ENCODE measurements at regions not wholly inside any gene's neighbourhood (a gene's known extent, or its start where the extent isn't known, plus 50 kb on each side); places are given as distances from the start of the nearest gene placed in this dataset.
"Not testable (repeated sequence)": the region's sequence is repeated elsewhere in the genome, so short reads cannot be mapped to it uniquely, and the experiment has no call there.

DNA sequence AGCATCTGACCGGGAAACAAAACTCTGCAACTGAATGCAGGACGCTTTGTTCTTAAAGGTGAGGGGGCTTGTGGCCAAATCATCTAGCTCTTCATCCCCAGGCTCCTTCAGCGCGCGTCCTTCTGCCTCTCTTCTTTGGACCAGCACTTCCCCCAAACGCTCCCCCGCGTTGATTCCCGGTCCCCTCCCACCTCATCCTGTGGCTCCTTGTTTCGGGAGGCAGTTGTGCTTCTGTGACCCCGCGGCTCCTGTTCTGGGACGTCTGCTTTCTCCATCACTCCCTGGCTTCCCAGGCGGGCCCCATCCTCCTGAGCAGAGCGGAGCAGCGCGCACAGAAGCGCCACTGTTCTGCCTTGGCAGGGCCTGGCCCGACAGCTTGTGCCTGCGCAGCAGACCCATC, 109.7 kb upstream of the ZNG1E start:
- not testable (repeated sequence) for H3K4me3 Mint-ChIP-seq; H3K27me3 Mint-ChIP-seq (ENCODE audit: low read depth)

DNA sequence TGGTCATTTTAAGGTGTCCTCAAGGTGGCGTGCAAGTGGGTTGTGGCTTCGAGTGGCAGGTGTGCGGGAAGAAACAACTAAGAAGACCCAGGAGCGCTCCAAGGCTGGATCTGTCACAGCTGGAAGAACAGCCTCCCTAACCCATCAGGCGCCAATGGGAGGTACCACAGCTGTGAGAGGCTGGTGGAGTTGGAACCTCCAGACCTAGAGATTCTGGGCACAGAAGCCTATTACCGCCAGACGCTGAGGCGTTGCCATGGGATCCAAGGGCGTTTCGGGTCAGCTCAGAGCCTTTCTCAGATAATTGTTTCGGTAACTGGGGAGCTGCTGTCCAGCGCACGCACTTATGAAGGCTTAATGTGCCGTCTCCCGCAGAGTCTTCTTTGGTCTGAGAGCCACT, 156.7 kb upstream of the ZNG1E start:
- not testable (repeated sequence) for H3K9me3 Mint-ChIP-seq; DNase-seq (ENCODE audit: low read depth, low spot score); H3K4me1 Mint-ChIP-seq; H3K4me3 Mint-ChIP-seq; H3K27me3 Mint-ChIP-seq (ENCODE audit: low read depth); H3K27ac Mint-ChIP-seq (ENCODE audit: unreplicated experiment); H3K36me3 Mint-ChIP-seq (ENCODE audit: low read depth)

More for the DNA sequence above, 109.7 kb upstream of the ZNG1E start:
- not testable (repeated sequence) for H3K9me3 Mint-ChIP-seq; H3K27ac Mint-ChIP-seq (ENCODE audit: unreplicated experiment); H3K4me1 Mint-ChIP-seq; H3K36me3 Mint-ChIP-seq (ENCODE audit: low read depth); DNase-seq (ENCODE audit: low read depth, low spot score)

DNA sequence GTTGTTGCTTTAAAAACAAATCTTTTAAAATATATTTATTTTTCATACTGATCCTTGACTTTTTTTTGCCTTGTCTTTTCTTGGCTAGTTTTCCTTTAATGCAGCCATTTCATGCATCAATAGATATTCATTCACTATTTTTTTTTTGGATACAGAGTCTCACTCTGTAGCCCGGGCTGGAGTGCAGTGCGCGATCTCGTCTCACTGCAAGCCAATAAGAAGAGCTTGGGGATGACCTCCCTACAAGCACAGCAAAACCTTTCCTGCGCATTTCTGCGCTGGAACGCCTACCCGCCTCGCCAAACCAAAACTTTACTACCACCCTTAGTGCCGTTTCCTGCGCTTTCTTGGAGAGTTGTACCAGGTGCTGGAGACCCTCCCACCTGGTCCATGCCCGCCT, 161.3 kb upstream of the ZNG1E start:
- not testable (repeated sequence) for H3K9me3 Mint-ChIP-seq; H3K4me3 Mint-ChIP-seq; H3K27me3 Mint-ChIP-seq (ENCODE audit: low read depth); H3K4me1 Mint-ChIP-seq; DNase-seq (ENCODE audit: low read depth, low spot score); H3K27ac Mint-ChIP-seq (ENCODE audit: unreplicated experiment); H3K36me3 Mint-ChIP-seq (ENCODE audit: low read depth)

DNA sequence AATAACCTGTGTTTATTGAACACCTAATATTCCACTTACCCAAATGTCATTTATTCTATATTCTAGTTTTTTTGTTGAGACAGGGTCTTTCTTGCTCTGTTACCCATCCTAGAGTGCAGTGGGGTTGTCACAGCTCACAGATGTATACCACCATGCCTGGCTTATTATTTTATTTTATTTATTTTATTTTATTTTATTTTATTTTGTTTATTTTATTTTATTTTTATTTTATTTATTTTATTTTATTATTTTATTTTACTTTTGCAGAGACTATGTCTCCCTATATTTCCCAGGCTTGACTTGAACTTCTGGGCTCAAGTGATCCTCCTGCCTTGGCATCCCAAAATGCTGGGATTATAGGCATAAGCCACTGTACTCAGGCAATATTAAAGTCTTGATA, 167.8 kb upstream of the ZNG1E start:
- H3K4me1 Mint-ChIP-seq; H3K36me3 Mint-ChIP-seq (ENCODE audit: low read depth); H3K4me3 Mint-ChIP-seq; H3K27ac Mint-ChIP-seq (ENCODE audit: unreplicated experiment); H3K9me3 Mint-ChIP-seq; H3K27me3 Mint-ChIP-seq (ENCODE audit: low read depth); DNase-seq (ENCODE audit: low read depth, low spot score): not testable (repeated sequence)

DNA sequence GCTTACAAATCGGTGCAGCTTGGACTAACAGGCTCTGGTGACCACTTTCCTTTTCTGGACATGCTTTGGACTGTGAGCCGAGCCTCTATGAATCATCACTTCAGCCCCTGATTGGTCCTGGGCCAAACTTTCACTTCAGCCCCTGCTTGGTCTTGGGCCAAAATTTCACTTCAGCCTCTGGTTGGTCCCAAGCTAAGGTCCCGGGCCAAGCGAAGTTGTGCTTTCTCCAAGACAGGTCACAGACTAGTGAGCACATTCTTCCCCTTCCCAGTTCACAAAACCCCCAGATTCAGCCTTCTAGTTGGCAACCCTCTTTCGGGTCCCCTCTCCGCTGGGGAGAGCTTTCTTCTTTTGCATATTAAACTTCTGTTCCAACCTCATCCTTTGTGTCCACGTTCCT, 171.0 kb upstream of the ZNG1E start:
- H3K9me3 Mint-ChIP-seq; H3K36me3 Mint-ChIP-seq (ENCODE audit: low read depth); H3K27ac Mint-ChIP-seq (ENCODE audit: unreplicated experiment); H3K4me1 Mint-ChIP-seq; DNase-seq (ENCODE audit: low read depth, low spot score); H3K27me3 Mint-ChIP-seq (ENCODE audit: low read depth); H3K4me3 Mint-ChIP-seq: not testable (repeated sequence)

GRCh38 chr9:65503696-65504095, 172.0 kb upstream of the ZNG1E start:
- not testable (repeated sequence) for H3K4me1 Mint-ChIP-seq; H3K27me3 Mint-ChIP-seq (ENCODE audit: low read depth); H3K9me3 Mint-ChIP-seq; H3K36me3 Mint-ChIP-seq (ENCODE audit: low read depth); H3K27ac Mint-ChIP-seq (ENCODE audit: unreplicated experiment); H3K4me3 Mint-ChIP-seq; DNase-seq (ENCODE audit: low read depth, low spot score)

DNA sequence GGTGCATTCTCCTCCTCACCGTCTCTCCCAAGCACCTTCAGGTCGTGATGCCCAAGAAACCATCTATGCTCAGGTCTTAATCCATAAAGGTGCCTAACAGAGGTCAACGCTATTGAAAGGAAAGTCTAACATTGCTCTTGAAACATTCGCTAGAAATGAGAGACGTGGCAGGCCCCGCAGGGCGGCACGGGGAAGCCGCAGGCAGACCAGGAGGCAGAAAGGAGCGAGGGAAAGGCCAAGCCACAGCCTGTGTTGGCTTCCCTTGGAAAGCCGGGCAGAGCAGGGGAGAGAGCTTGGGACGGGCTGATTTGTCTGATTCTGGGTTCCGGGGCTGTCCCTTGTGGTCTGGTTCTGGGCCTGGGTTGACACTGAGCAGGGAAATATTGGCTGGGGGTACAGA, 192.8 kb upstream of the ZNG1E start:
- not testable (repeated sequence) for H3K27ac Mint-ChIP-seq (ENCODE audit: unreplicated experiment); H3K27me3 Mint-ChIP-seq (ENCODE audit: low read depth); H3K36me3 Mint-ChIP-seq (ENCODE audit: low read depth); H3K9me3 Mint-ChIP-seq; DNase-seq (ENCODE audit: low read depth, low spot score); H3K4me1 Mint-ChIP-seq; H3K4me3 Mint-ChIP-seq

GRCh38 chr9:65481291-65481690, 194.4 kb upstream of the ZNG1E start:
- not testable (repeated sequence) for H3K36me3 Mint-ChIP-seq (ENCODE audit: low read depth); H3K27me3 Mint-ChIP-seq (ENCODE audit: low read depth); H3K4me1 Mint-ChIP-seq; H3K4me3 Mint-ChIP-seq; H3K9me3 Mint-ChIP-seq; DNase-seq (ENCODE audit: low read depth, low spot score); H3K27ac Mint-ChIP-seq (ENCODE audit: unreplicated experiment)

DNA sequence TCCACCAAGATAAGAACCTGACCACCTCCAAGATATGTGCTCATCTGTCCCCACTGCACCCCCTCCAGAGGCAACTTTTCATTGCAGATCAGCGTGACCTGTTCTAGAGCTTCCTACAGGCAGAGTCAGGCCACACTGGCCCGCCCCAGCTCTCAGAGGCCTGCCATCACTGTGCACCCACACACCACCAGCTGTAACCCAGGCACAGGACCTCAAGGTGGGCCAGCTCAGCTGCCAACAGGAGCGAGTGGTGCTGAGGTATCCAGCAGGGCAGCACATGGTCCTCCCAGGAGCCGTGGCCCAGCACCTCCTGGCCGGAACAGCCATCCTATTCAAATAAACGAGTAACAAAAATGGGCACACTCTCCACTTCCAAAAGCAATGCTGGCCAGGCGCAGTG, 189.9 kb upstream of the FOXD4L5 start:
- H3K4me3 Mint-ChIP-seq; H3K36me3 Mint-ChIP-seq (ENCODE audit: low read depth); H3K27ac Mint-ChIP-seq (ENCODE audit: unreplicated experiment); H3K4me1 Mint-ChIP-seq; H3K27me3 Mint-ChIP-seq (ENCODE audit: low read depth); DNase-seq (ENCODE audit: low read depth, low spot score); H3K9me3 Mint-ChIP-seq: not testable (repeated sequence)

DNA sequence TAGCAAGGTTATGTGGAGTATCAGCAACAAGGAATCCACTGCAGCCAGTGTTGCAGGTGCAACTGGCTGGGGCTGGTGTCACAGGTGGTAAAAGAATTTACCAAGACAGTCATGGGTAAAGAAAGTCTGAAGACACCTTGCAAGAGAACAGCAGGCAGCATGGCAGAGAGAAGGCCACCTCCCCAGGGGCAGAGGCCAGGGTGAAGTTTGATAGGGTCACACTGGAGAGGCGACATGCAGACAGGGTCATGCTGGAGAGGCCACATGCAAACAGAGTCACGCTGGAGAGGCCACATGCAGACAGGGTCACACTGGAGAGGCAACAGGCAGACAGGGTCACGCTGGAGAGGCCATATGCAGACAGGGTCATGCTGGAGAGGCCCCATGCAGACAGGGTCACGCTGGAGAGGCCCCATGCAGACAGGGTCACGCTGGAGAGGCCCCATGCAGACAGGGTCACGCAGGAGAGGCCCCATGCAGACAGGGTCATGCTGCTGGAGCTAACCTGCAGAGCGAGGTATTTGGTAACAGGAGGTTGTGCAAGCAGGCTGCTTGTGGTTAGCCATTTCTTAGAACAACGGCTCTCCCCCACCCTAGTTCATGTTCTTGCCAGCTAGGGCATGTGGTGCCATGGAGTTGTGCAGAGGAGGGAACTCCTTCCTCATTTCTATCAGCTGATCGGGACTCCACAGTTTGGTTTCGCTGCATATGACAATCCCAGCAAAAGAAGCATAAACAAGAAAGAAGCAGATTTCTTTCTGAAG, 188.2 kb upstream of the FOXD4L5 start:
- DNase-seq (ENCODE audit: low read depth, low spot score); H3K27me3 Mint-ChIP-seq (ENCODE audit: low read depth); H3K4me3 Mint-ChIP-seq; H3K36me3 Mint-ChIP-seq (ENCODE audit: low read depth); H3K4me1 Mint-ChIP-seq; H3K9me3 Mint-ChIP-seq; H3K27ac Mint-ChIP-seq (ENCODE audit: unreplicated experiment): not testable (repeated sequence)

DNA sequence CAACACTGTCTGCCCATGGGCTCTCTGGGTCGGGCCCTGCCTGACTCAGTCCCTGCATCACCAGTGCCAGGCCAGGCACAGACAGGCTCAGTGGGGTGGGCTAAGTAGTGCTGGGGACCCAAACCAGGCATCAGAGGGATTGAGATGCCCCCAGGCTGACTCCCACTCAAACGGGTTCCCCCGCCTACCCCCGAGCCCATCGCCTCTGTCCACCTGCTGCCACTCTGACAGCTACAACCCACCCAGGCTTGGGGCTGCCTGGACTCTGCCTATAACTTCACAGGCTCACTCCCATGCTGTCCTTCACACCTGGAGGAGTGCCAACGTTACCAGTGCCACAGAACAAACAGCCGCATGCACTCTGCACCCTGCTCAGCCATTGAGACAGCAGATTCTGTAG, 186.1 kb upstream of the FOXD4L5 start:
- H3K36me3 Mint-ChIP-seq (ENCODE audit: low read depth); H3K4me1 Mint-ChIP-seq; H3K27me3 Mint-ChIP-seq (ENCODE audit: low read depth); H3K4me3 Mint-ChIP-seq; H3K9me3 Mint-ChIP-seq; H3K27ac Mint-ChIP-seq (ENCODE audit: unreplicated experiment); DNase-seq (ENCODE audit: low read depth, low spot score): not testable (repeated sequence)

- not testable (repeated sequence) for DNase-seq (ENCODE audit: low read depth, low spot score); H3K4me1 Mint-ChIP-seq; H3K27ac Mint-ChIP-seq (ENCODE audit: unreplicated experiment); H3K27me3 Mint-ChIP-seq (ENCODE audit: low read depth); H3K4me3 Mint-ChIP-seq
- peaks cover 23% of the 10 kb centered on the region for H3K9me3 Mint-ChIP-seq
- peaks cover 21% of the 10 kb centered on the region for H3K36me3 Mint-ChIP-seq (ENCODE audit: low read depth)
These were observed 182.1 kb upstream of the FOXD4L5 start for GRCh38 chr9:65466911-65467734.

- peaks cover 21% of the 10 kb centered on the region for H3K36me3 Mint-ChIP-seq (ENCODE audit: low read depth)
- H3K4me3 Mint-ChIP-seq; H3K27ac Mint-ChIP-seq (ENCODE audit: unreplicated experiment); H3K27me3 Mint-ChIP-seq (ENCODE audit: low read depth); H3K4me1 Mint-ChIP-seq; DNase-seq (ENCODE audit: low read depth, low spot score): not testable (repeated sequence)
- H3K9me3 Mint-ChIP-seq: peaks cover 23% of the 10 kb centered on the region
These were observed 180.4 kb upstream of the FOXD4L5 start for GRCh38 chr9:65465246-65465895.
